ENCODE measurements at regions not wholly inside any gene's neighbourhood (a gene's known extent, or its start where the extent isn't known, plus 50 kb on each side); places are given as distances from the start of the nearest gene placed in this dataset.

DNA sequence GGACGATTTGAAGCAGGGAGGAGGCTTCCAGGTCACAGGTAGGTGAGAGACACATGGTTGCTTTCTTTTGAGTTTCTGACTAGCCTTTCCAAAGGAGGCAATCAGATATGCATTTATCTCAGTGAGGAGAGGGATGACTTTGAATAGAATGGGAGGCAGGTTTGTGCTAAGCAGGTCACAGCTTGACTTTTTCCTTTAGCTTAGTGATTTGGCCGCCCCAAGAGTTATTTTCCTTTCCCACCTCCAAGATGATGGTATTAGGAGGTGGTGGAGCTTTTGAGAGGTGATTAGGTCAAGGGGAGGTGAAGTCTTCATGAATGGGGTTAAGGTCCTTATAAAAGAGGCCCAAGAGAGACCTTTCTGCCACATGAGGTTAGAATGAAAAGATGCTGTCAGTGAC is 443.7 kb downstream of the TYW1 start:
- TF ChIP-seq, protein P1, sequence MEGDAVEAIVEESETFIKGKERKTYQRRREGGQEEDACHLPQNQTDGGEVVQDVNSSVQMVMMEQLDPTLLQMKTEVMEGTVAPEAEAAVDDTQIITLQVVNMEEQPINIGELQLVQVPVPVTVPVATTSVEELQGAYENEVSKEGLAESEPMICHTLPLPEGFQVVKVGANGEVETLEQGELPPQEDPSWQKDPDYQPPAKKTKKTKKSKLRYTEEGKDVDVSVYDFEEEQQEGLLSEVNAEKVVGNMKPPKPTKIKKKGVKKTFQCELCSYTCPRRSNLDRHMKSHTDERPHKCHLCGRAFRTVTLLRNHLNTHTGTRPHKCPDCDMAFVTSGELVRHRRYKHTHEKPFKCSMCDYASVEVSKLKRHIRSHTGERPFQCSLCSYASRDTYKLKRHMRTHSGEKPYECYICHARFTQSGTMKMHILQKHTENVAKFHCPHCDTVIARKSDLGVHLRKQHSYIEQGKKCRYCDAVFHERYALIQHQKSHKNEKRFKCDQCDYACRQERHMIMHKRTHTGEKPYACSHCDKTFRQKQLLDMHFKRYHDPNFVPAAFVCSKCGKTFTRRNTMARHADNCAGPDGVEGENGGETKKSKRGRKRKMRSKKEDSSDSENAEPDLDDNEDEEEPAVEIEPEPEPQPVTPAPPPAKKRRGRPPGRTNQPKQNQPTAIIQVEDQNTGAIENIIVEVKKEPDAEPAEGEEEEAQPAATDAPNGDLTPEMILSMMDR (conservative IDR thresholded peaks at IDR 0.05; ENCODE audit: low read depth, low read length): no peak
- TF ChIP-seq MAZ (IDR thresholded peaks at IDR 0.05; ENCODE audit: borderline replicate concordance, low read depth, low read length) (no peak), RFX5 (IDR thresholded peaks at IDR 0.05; ENCODE audit: low read depth, low read length) (no peak), MXI1 (IDR thresholded peaks at IDR 0.05; ENCODE audit: borderline replicate concordance, low read depth, low read length) (no peak), MAFK (IDR thresholded peaks at IDR 0.05; ENCODE audit: low read depth, low read length) (no peak), NFE2L2 (IDR thresholded peaks at IDR 0.05; ENCODE audit: low read depth, low read length) (no peak), CHD1 (IDR thresholded peaks at IDR 0.05; ENCODE audit: low read depth, low read length) (no peak), BHLHE40 (IDR thresholded peaks at IDR 0.05; ENCODE audit: low read depth, low read length) (no peak), POLR2A (IDR thresholded peaks at IDR 0.05; ENCODE audit: low read depth, low read length) (no peak), ELK1 (IDR thresholded peaks at IDR 0.05; ENCODE audit: borderline replicate concordance, low read depth, low read length) (no peak), CEBPB (IDR thresholded peaks at IDR 0.05; ENCODE audit: low read depth, low read length) (no peak)

All from IMR-90 (cell line).